ENCODE measurements at regions not wholly inside any gene's neighbourhood (a gene's known extent, or its start where the extent isn't known, plus 50 kb on each side); places are given as distances from the start of the nearest gene placed in this dataset.

GRCh38 chr6:92534109-92534508 lies 885.2 kb downstream of the EPHA7 start:
- Histone ChIP-seq H3K4me1 (no peaks in the 10 kb centered on the region), H3K27ac (no peak overlapping the region), H3K4me3 (no peak overlapping the region), H3K27me3 (no peaks in the 10 kb centered on the region), H3K9me3 (no peaks in the 10 kb centered on the region), H3K36me3 (replicated peaks in 1 of 2; ENCODE audit: insufficient read depth in 1 of 2, low read depth in 2 of 2) (no peaks in the 10 kb centered on the region)
- no peak for ATAC-seq
- WGBS, 2 donors: 29 to 37% methylated on average over 3 of the region's 3 CpGs
- DNase-seq: no peak
- no peak for TF ChIP-seq CTCF (IDR thresholded peaks at IDR 0.05)
- no peak for TF ChIP-seq POLR2A (IDR thresholded peaks at IDR 0.05)
- intact Hi-C loops (cut with DNase I): no loop called here

DNA sequence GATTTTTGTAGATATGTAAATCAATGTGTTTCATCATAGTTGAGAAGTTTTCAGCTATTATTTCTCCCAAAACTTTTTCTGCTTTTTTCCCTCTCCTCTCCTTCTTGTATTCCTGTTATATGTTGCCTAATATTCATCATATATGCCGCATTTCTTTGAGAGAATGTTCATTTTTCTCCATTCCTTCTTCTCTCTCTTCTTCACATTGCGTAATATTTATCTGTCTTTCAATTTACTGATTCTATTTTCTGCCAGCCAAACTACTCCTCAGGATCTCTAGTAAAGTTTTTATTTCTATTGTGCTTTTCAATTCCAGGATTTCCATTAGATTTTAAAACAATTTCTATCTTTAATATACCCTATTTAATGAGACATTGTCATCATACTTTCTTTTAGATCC lies 896.8 kb downstream of the EPHA7 start:
- Histone ChIP-seq H3K27me3 (no peaks in the 10 kb centered on the region), H3K9me3 (no peaks in the 10 kb centered on the region), H3K4me1 (no peaks in the 10 kb centered on the region), H3K36me3 (replicated peaks in 1 of 2; ENCODE audit: insufficient read depth in 1 of 2, low read depth in 2 of 2) (no peaks in the 10 kb centered on the region), H3K27ac (no peak overlapping the region), H3K4me3 (no peak overlapping the region)
- WGBS, 2 donors: 66 to 80% methylated on average over 2 of the region's 2 CpGs
- no peak for DNase-seq
- intact Hi-C loops (cut with DNase I): no loop called here
- ATAC-seq: no peak
- TF ChIP-seq POLR2A (IDR thresholded peaks at IDR 0.05) (no peak), CTCF (IDR thresholded peaks at IDR 0.05) (no peak)

DNA sequence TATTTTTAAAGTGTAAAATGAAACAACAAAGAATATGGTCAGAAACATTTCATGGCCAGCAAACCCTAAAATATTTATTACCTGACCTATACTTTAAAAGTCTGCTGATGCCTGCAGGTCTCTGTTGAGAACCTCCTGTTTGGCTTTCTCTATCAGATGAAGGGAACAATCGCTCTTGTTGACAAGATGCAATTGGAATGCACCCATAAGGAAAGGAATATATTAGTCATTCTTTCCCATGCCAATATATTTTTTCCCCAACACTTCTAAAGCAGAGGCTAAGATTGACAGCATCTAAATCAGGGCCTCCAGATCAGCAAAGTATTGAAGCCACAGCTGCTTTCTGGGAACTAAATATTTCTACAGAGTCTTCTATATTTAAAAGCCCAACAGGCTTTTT lies 897.8 kb downstream of the EPHA7 start:
- DNase-seq (no peak), ATAC-seq (no peak)
- H3K4me1 ChIP-seq: no peaks in the 10 kb centered on the region
- no peak overlapping the region for H3K4me3 ChIP-seq
- intact Hi-C loops (cut with DNase I): no loop called here
- H3K9me3 ChIP-seq: no peaks in the 10 kb centered on the region
- TF ChIP-seq CTCF (IDR thresholded peaks at IDR 0.05) (no peak), POLR2A (IDR thresholded peaks at IDR 0.05) (no peak)
- H3K27me3 ChIP-seq: no peaks in the 10 kb centered on the region
- no peaks in the 10 kb centered on the region for H3K36me3 ChIP-seq (replicated peaks in 1 of 2; ENCODE audit: insufficient read depth in 1 of 2, low read depth in 2 of 2)
- WGBS, 2 donors: 39 to 50% methylated on average over 1 of the region's 1 CpG
- H3K27ac ChIP-seq: no peak overlapping the region

DNA sequence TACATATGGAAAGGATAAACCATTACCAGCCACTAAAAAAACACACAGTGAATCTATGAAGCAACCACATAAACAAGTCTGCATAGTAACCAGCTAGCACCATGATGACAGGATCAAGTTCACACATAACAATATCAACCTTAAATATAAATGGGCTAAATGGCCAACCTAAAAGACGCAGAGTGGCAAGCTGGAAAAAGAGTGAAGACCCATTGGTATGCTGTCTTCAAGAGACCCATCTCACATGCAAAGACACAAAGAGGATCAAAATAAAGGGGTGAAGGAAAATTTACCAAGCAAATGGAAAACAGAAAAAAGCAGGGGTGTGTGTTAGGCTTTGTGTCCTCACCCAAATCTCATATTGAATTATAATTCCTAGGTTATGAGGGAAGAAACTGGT lies 909.2 kb downstream of the EPHA7 start:
- Histone ChIP-seq H3K27ac (no peak overlapping the region), H3K27me3 (no peaks in the 10 kb centered on the region), H3K9me3 (peaks cover 0 to 12% (median 0%) of the 10 kb centered on the region in 3 donors), H3K4me3 (no peak overlapping the region), H3K4me1 (no peaks in the 10 kb centered on the region), H3K36me3 (replicated peaks in 1 of 2; ENCODE audit: insufficient read depth in 1 of 2, low read depth in 2 of 2) (no peaks in the 10 kb centered on the region)
- TF ChIP-seq CTCF (IDR thresholded peaks at IDR 0.05) (no peak), POLR2A (IDR thresholded peaks at IDR 0.05) (no peak)
- intact Hi-C loops (cut with DNase I): no loop called here
- DNase-seq (no peak), ATAC-seq (no peak)
- WGBS, 2 donors: 81 to 83% methylated on average over 1 of the region's 1 CpG

GRCh38 chr6:92507552-92507951 lies 911.8 kb downstream of the EPHA7 start:
- no peak for DNase-seq
- intact Hi-C loops (cut with DNase I): no loop called here
- 79 to 84% methylated on average over 3 of the region's 3 CpGs for WGBS, 2 donors
- peaks cover 0 to 12% (median 0%) of the 10 kb centered on the region in 3 donors for H3K9me3 ChIP-seq
- TF ChIP-seq POLR2A (IDR thresholded peaks at IDR 0.05) (no peak), CTCF (IDR thresholded peaks at IDR 0.05) (no peak)
- H3K36me3 ChIP-seq (replicated peaks in 1 of 2; ENCODE audit: insufficient read depth in 1 of 2, low read depth in 2 of 2): no peaks in the 10 kb centered on the region
- H3K4me1 ChIP-seq: no peaks in the 10 kb centered on the region
- H3K4me3 ChIP-seq: no peak overlapping the region
- no peak for ATAC-seq
- H3K27me3 ChIP-seq: no peaks in the 10 kb centered on the region
- no peak overlapping the region for H3K27ac ChIP-seq

Data from body of pancreas (tissue), 4 donors.